GM12878 (cell line): ENCODE measurements at regions not wholly inside any gene's neighbourhood (a gene's known extent, or its start where the extent isn't known, plus 50 kb on each side); places are given as distances from the start of the nearest gene placed in this dataset.

ENCODE experiments used
- ATAC-seq: fragments of 200-7000 bp; cut with Tn5 transposase; 3 replicates; pipeline ENCODE4 v1.9.1; 2020; ENCODE audit warnings: mild to moderate bottlenecking, moderate library complexity
- BruUV-seq: library from RNA; stranded (reverse); fragments of 400-500 nt; replicated peaks from 2 replicates; lab custom pipeline; 2021; lab: Mats Ljungman, UMichigan
- CTCF ChIA-PET: fragments of 300-600 bp; sonication (Branson Sonifier 250); formaldehyde crosslinking; extraction: SDS; loops from one replicate; lab custom pipeline; 2021; ENCODE audit warnings: inconsistent platforms; lab: Yijun Ruan, JAX
- POLR2A ChIA-PET: fragments of 350-600 bp; formaldehyde crosslinking; extraction: SDS; loops from one replicate; lab custom pipeline; 2021; ENCODE audit warnings: inconsistent platforms; lab: Charles Lee
- RAD21 ChIA-PET: fragments of 300-600 bp; sonication (Branson Sonifier 250); formaldehyde crosslinking; loops from one replicate; lab custom pipeline; 2023; ENCODE audit warnings: antibody characterized with exemption; ENCODE audit not compliant: unreplicated experiment; lab: Charles Lee
- SMC1A ChIA-PET: fragments of 300-600 bp; sonication (Branson Sonifier 250); formaldehyde crosslinking; loops from one replicate; lab custom pipeline; 2023; ENCODE audit not compliant: unreplicated experiment, uncharacterized antibody; lab: Charles Lee
- DNase-seq: peaks from one replicate; pipeline ENCODE4 v3.0.0-alpha.2; 2011; ENCODE audit warnings: low read depth, low spot score
- FAIRE-seq: peaks from 3 replicates; lab custom pipeline; 2011; peaks lifted over from hg19 to GRCh38; lab: Jason Lieb, UNC
- H2AFZ ChIP-seq: 2 replicates; pipeline ENCODE4 v1.6.0; 2011; ENCODE audit warnings: low read depth, low read length, control low read depth; ENCODE audit not compliant: control insufficient read depth
- H3K27ac ChIP-seq: 2 replicates; pipeline ENCODE4 v1.5.1; 2011; ENCODE audit warnings: control low read depth; ENCODE audit not compliant: control insufficient read depth, insufficient read depth
- H3K27me3 ChIP-seq, 2 experiments: replicated peaks in 1 of 2; 2 replicates each; pipeline versions ENCODE4 v1.6.0 to v1.6.1; 2011; ENCODE audit warnings: low read length in 1 of 2; ENCODE audit not compliant: control insufficient read depth in 2 of 2, insufficient read depth in 2 of 2
- H3K36me3 ChIP-seq, 2 experiments: 2 replicates each; pipeline ENCODE4 v1.5.1; 2011; ENCODE audit warnings: low read length in 1 of 2; ENCODE audit not compliant: control insufficient read depth in 2 of 2, insufficient read depth in 2 of 2
- H3K4me1 ChIP-seq: 2 replicates; pipeline ENCODE4 v1.6.1; 2011; ENCODE audit warnings: mild to moderate bottlenecking, low read length, moderate library complexity, mixed read lengths; ENCODE audit not compliant: control insufficient read depth, insufficient read depth
- H3K4me2 ChIP-seq: 2 replicates; pipeline ENCODE4 v1.6.0; 2011; ENCODE audit warnings: control low read depth; ENCODE audit not compliant: control insufficient read depth, insufficient read depth
- H3K4me3 ChIP-seq: fragments of 200-600 bp; sonication (generic); 2 replicates; pipeline ENCODE4 v1.5.1; 2016
- H3K79me2 ChIP-seq: 2 replicates; pipeline ENCODE4 v1.6.0; 2011; ENCODE audit warnings: low read length; ENCODE audit not compliant: control insufficient read depth, insufficient read depth
- H3K9ac ChIP-seq: 2 replicates; pipeline ENCODE4 v1.8.0; 2011; ENCODE audit warnings: low read length, control low read depth, mixed read lengths; ENCODE audit not compliant: control insufficient read depth, insufficient read depth
- H3K9me3 ChIP-seq: replicated peaks from 3 replicates; pipeline ENCODE4 v1.5.1; 2011; ENCODE audit warnings: mild to moderate bottlenecking, low read length; ENCODE audit not compliant: control insufficient read depth, insufficient read depth
- H4K20me1 ChIP-seq: 2 replicates; pipeline ENCODE4 v1.6.0; 2011; ENCODE audit not compliant: control insufficient read depth, insufficient read depth
- ATF7 ChIP-seq: fragments of 450-650 bp; IDR thresholded peaks from 2 replicates; pipeline ENCODE4 v1.6.1; 2016; ENCODE audit warnings: low read depth, mild to moderate bottlenecking
- HDAC6 ChIP-seq: fragments of 200-600 bp; sonication (generic); IDR thresholded peaks from one replicate; pipeline ENCODE4 v1.8.0; 2017; ENCODE audit warnings: antibody characterized with exemption; ENCODE audit not compliant: unreplicated experiment
- JUNB ChIP-seq: IDR thresholded peaks from 2 replicates; pipeline ENCODE4 v1.6.1; 2016; ENCODE audit warnings: antibody characterized with exemption, mild to moderate bottlenecking
- NFYB ChIP-seq: IDR thresholded peaks from 2 replicates; pipeline ENCODE4 v1.6.1; 2011; ENCODE audit warnings: low read depth, mild to moderate bottlenecking, low read length, improper control_type of control experiment, moderate library complexity; ENCODE audit not compliant: insufficient read depth
- WGBS: methylation state at CpG from one replicate; pipeline ENCODE4 v1.1.6; 2016; ENCODE audit warnings: low lambda C conversion rate; ENCODE audit not compliant: insufficient replicate concordance, insufficient coverage; ENCODE audit errors: missing lambda C conversion rate; 5-methylcytosine and 5-hydroxymethylcytosine counted together
- in situ Hi-C: fragments of 300-500 bp; cut with MboI; formaldehyde crosslinking; loops from 9 replicates; pipeline ENCODE4 v1.14.3; 2018; ENCODE audit warnings: mixed read lengths
- intact Hi-C: fragments of 100-400 bp; cut with micrococcal nuclease; formaldehyde crosslinking; loops from one replicate; pipeline ENCODE4 v1.14.2; 2022; ENCODE audit not compliant: unreplicated experiment
- TF ChIP-seq, protein P1 (sequence below): fragments of 450-650 bp; IDR thresholded peaks from 2 replicates; pipeline ENCODE4 v1.6.1; 2018; ENCODE audit warnings: mild to moderate bottlenecking, low read depth, moderate library complexity; ENCODE audit not compliant: partially characterized antibody

DNA sequence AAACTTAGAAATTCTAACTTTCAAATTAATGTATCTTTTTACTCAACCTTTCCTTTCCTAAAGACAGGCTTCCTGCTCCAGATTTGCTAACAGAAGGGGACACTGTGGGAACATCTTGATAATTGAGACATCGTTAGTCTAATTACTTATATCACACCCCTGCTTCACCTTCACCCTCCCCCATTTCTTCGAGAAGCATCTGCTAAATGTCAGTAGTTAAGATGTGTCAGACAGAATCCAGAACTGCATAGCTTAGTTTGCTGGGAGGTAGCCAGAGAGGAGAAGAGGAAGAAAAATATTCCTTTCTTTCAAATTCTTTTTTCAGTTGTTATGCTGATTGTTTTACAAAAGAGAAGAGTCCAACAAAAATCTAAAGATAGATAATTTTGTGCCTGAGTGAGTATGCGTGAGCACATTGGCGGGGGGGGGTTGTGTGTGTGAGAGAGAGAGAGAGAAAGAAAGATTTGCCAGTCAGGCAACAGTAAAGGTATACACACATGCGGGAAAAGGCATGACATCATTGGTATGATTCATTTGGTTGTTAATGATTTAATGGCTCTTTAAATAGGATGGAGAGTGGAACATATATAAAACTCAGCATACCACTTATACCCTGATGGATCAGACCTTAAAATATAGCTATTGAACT, 192.4 kb downstream of the PTN start:
- Histone ChIP-seq H2AFZ (no peak overlapping the region), H4K20me1 (no peaks in the 10 kb centered on the region), H3K36me3 (no peaks in the 10 kb centered on the region), H3K79me2 (no peaks in the 10 kb centered on the region), H3K4me3 (no peak overlapping the region), H3K4me1 (no peaks in the 10 kb centered on the region), H3K9ac (no peak overlapping the region), H3K4me2 (no peak overlapping the region), H3K9me3 (no peaks in the 10 kb centered on the region), H3K27me3 (no peaks in the 10 kb centered on the region), H3K27ac (no peak overlapping the region)
- WGBS: 10% methylated on average over 5 of the region's 5 CpGs
- CTCF ChIA-PET: no interaction called here
- DNase-seq (no peak), FAIRE-seq (no peak), ATAC-seq (no peak)
- intact Hi-C loops: no loop called here
- in situ Hi-C loops: loop anchor here (25.0 kb wide), 1 partner anchor 436 kb away; no protein-coding TSS in a partner anchor
- TF ChIP-seq HDAC6 (no peak), ATF7 (0 out of 2 replicates have a peak, but pooled peaks have one; percentile 11), JUNB (peak; percentile 25; the same call in 1 of the 2 replicates)
- POLR2A ChIA-PET: no interaction called here
- RAD21 ChIA-PET: interaction anchor here (0.7 kb wide), 1 partner anchor 865 kb away, joined by 3 read pairs; no protein-coding TSS in a partner anchor
- BruUV-seq: no TSS peak
- SMC1A ChIA-PET: no interaction called here

DNA sequence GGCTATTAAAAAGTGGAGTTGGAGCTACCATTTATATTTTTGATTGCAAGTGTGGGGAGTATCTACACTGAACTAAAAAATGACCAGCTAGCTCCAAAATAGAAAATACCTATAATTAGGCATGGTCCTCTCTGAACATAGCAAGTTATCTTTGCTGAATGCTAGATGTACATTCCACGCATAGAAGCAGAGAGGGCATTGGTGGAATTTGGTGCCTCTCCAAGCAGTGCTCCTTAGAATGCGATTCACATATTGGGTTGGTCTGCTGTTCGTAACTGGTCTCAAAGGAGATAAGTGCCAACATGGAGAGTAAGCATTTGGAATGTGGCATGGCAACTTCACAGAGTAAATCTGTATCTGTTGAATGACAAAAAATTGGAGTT, 196.2 kb downstream of the PTN start:
- SMC1A ChIA-PET: no interaction called here
- WGBS: 25% methylated on average over 3 of the region's 3 CpGs

More for the DNA sequence above, 196.2 kb downstream of the PTN start:
- ChIA-PET POLR2A (no interaction called here), RAD21 (no interaction called here), CTCF (no interaction called here)
- TF ChIP-seq, protein P1, sequence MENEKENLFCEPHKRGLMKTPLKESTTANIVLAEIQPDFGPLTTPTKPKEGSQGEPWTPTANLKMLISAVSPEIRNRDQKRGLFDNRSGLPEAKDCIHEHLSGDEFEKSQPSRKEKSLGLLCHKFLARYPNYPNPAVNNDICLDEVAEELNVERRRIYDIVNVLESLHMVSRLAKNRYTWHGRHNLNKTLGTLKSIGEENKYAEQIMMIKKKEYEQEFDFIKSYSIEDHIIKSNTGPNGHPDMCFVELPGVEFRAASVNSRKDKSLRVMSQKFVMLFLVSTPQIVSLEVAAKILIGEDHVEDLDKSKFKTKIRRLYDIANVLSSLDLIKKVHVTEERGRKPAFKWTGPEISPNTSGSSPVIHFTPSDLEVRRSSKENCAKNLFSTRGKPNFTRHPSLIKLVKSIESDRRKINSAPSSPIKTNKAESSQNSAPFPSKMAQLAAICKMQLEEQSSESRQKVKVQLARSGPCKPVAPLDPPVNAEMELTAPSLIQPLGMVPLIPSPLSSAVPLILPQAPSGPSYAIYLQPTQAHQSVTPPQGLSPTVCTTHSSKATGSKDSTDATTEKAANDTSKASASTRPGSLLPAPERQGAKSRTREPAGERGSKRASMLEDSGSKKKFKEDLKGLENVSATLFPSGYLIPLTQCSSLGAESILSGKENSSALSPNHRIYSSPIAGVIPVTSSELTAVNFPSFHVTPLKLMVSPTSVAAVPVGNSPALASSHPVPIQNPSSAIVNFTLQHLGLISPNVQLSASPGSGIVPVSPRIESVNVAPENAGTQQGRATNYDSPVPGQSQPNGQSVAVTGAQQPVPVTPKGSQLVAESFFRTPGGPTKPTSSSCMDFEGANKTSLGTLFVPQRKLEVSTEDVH: no peak
- no peak for TF ChIP-seq NFYB
- no peaks in the 10 kb centered on the region for H4K20me1 ChIP-seq
- H3K9ac ChIP-seq: no peak overlapping the region
- in situ Hi-C loops (no loop called here), intact Hi-C loops (no loop called here)
- no peaks in the 10 kb centered on the region for H3K4me1 ChIP-seq
- H2AFZ ChIP-seq: no peak overlapping the region
- no peak overlapping the region for H3K27ac ChIP-seq
- FAIRE-seq (no peak), ATAC-seq (no peak), DNase-seq (no peak)
- H3K36me3 ChIP-seq: no peaks in the 10 kb centered on the region
- H3K4me2 ChIP-seq: no peak overlapping the region
- H3K4me3 ChIP-seq: no peak overlapping the region
- no peaks in the 10 kb centered on the region for H3K27me3 ChIP-seq
- H3K9me3 ChIP-seq: no peaks in the 10 kb centered on the region
- H3K79me2 ChIP-seq: no peaks in the 10 kb centered on the region
- BruUV-seq: no TSS peak
